LNCaP clone FGC (cell line): ENCODE measurements at regions not wholly inside any gene's neighbourhood (a gene's known extent, or its start where the extent isn't known, plus 50 kb on each side); places are given as distances from the start of the nearest gene placed in this dataset.
A peak's percentile ranks its signal among the peaks of the same experiment; 100 is the strongest.

Experiments used
- DNase-seq: peaks from one replicate; pipeline ENCODE4 v3.0.0-alpha.2; 2011; ENCODE audit warnings: low read depth
- H3K4me3 ChIP-seq: 2 replicates; pipeline ENCODE4 v1.5.1; 2011; ENCODE audit warnings: mild to moderate bottlenecking, low read depth, low read length, control low read depth
- CTCF ChIP-seq: IDR thresholded peaks from 2 replicates; pipeline ENCODE4 v1.5.1; 2012; ENCODE audit warnings: mild to moderate bottlenecking; ENCODE audit not compliant: control insufficient read depth, insufficient read depth; ENCODE audit errors: extremely low read depth

- no peak overlapping the region for H3K4me3 ChIP-seq
- no peak for TF ChIP-seq CTCF
- no peak for DNase-seq
These were observed 309.5 kb upstream of the HSFY2 start for GRCh38 chrY:19083006-19083405.

GRCh38 chrY:19077698-19078113, 304.2 kb upstream of the HSFY2 start:
- no peak for TF ChIP-seq CTCF
- no peak for DNase-seq
- no peak overlapping the region for H3K4me3 ChIP-seq

GRCh38 chrY:19076846-19077697, 303.5 kb upstream of the HSFY2 start:
- TF ChIP-seq CTCF = no peak
- H3K4me3 ChIP-seq = no peak overlapping the region; the same call in 1 of the 2 replicates
- no peak for DNase-seq

- no peak for DNase-seq
- TF ChIP-seq CTCF = no peak
- peak overlapping the region; percentile 52 for H3K4me3 ChIP-seq
These were observed 302.1 kb upstream of the HSFY2 start for GRCh38 chrY:19075471-19076253.

GRCh38 chrY:19067435-19067834, 293.9 kb upstream of the HSFY2 start:
- no peak overlapping the region for H3K4me3 ChIP-seq
- no peak for DNase-seq
- no peak for TF ChIP-seq CTCF

- no peak for TF ChIP-seq CTCF
- peak; percentile 44 for DNase-seq
- no peak overlapping the region for H3K4me3 ChIP-seq
These were observed 293.1 kb upstream of the HSFY2 start for GRCh38 chrY:19066447-19067190.
